SKM-1 (cell line): ENCODE measurements at regions not wholly inside any gene's neighbourhood (a gene's known extent, or its start where the extent isn't known, plus 50 kb on each side); places are given as distances from the start of the nearest gene placed in this dataset.
"Not testable (repeated sequence)": the region's sequence is repeated elsewhere in the genome, so short reads cannot be mapped to it uniquely, and the experiment has no call there.

ENCODE experiments used
- DNase-seq: peaks from one replicate; lab custom pipeline; 2025; ENCODE audit not compliant: unreplicated experiment; lab: John Stamatoyannopoulos, UW

DNA sequence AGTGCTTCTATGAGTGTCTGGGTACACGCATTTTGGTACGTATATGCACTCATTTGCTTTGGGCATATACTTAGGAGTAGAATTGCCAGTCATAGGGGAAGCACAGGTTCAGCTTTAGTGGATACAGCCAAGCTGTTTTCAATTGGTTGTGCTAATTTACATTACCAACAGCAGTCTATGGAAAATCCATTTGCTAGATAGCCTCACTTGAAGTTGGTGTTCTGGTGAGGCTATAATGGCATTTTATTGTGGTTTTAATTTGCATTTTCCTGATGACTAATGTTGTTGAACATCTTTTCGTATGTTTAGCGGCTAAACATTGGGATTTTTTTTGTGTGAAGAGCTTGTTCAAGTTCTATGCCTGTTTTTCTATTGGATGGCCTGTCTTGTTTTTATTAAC, 76.8 kb upstream of the ANKH start:
- DNase-seq = no peak

DNA sequence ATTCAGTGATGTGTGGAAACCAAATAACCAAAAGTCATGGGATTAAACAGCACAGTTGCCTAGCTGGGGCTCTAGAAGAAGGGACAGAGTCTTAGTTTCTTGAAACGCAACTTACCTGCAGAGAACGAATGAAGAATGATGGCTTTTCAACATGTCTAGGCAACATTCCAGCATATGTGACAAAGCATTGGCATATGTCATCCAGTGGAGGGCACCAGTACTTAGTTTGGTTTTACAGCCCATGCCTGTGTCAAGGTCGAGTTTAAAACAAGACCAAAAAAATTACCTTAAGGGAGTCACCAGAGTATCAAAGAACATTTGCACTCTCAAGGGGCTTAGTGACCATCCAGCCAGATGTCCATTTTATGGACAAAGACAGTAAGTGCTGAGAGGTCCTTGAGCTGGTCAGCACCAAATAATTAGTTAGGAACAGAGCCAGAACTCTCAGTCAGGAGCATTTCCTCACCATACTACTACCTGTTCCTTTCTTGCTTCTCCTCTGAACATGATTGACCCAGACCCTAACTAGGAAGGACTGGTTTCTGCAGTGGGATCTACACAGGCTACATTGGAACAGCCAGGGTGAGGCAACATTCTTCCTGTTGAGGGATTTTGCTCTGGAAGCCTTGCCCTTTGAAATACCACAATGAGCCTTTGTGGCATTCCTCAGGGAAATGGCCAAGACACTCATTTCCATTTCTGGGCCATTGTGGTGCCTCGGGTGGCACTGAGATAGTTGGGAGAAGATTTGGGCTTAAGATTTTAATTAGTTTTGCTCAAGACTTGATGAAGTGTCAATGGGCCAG, 75.4 kb upstream of the ANKH start:
- DNase-seq = no peak

DNA sequence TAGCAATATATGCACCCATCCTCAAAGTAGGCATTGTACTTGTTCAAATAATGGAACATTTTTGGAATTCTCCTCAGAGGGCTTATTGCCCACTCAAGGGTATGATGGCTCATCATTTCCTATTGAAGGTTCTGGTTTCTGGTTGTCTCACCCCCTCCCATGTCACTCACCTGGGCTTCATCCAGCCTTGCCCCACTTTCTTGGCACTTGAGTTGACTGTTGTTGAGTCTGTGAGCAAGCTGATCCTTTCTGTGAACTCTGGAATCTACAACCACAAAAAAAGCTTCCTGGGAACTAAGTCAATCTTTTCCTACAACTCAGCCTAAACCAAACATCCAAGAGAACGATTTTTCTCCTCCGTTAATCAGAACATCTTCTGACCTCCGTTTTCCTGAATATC, 73.9 kb upstream of the ANKH start:
- DNase-seq = no peak

DNA sequence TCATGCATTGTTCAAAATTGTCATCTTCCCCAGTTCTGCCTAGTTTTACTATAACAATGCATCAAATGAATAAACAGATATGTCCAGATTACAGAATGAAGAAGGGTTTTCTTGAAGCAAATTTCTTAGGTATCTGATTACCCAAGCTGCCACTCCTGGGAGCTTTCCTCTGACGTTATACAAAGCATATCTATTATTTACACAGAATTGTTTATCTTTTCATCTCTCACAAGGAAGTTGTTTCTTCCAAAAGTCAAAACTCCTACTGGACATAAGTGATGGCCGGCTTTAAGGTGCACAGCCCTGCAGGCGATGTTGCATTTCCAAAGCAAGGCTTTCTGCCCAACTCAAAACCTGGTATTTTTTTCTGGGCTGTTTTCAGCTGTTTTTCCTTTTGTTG, 73.4 kb upstream of the ANKH start:
- no peak for DNase-seq

DNA sequence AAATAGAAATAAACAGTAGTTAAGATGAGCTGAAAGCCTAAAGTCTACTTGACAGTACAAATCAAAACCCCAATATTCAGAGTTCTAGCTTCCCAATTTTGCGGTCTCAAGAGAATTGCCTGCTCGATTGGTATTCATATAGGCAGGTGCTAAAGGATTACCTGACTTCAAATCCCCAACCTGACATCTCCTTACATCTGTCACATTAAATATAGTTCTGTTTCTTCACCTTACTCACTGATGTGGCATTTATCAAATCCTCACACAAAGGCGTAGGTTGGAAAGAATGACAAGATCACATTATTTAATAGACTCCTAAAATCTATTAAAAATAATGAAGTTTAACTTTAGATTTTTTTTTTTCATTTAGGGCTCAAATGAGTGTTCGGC, 72.8 kb upstream of the ANKH start:
- DNase-seq = no peak

DNA sequence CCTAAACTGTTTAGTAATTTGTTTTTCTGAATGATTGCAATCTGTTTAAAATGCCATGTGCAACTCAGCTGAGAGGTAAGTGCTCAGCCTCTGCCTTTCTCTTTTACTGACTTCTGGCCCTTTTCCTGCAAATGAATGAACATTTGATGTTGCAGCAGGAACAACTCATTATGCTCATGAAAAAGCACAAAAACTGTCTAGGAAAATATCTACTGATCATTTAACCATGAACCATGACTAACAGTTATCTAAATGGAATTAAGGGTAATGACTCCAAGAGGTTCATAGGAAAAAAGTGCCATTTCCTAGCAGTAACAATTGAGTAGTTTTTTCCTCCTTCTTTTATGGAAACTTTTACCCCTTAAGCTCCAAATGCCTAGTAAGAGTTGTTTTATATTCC, 70.6 kb upstream of the ANKH start:
- DNase-seq = no peak

DNA sequence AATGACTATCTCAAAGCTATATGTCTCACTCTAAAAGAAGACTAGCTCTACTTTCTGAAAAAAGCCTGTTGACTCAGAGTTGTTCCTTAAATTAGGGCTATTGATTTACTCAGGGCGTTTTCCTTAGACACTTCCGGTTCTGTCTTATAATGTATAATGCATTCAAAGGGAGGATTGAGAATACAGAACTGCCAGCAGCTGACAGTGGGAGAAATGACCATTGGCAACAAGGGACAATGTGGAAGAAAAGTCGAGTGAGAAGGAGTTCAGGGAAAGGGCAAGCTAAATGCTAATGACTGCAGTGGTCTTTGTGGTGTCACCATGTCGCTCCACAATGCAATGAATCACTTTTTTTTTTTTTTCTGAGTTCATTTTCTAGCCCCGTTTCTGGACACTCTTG, 65.7 kb upstream of the ANKH start:
- DNase-seq = no peak

DNA sequence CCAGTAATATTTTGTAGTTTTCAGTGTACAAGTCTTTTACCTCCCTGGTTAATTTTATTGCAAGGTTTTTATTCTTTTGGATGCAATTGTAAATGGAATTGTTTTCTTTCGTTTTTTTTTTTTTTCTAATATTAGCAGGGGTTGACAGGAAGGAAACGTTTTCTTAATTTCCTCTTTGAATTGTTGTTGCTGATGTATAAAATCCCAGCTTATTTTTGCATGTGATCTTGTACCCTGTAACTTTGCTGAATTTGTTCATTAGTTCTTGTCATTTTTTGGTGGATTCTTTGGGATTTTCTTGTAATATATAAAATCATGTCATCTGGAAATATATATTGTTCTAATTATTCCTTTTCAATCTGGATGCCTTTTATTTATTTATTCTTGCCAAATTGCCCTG, 65.0 kb upstream of the ANKH start:
- DNase-seq = no peak

DNA sequence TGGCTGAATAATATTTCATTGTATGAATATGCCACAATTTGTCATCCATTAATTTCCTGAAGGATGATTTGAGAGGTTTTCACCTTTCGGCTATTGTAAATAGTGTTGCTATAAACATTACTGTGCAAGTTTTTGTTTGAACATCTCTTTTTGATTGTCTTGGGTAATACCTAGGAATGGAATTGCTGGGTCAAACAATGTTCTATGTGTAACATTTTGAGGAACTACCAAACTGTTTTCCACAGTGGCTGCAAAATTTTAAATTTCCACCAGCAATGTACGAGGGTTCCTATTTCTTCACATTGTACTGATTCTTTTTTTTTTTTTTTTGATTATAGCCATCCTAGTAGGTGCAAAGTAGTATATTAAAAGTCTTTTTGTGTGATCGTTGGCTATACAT, 63.8 kb upstream of the ANKH start:
- no peak for DNase-seq

DNA sequence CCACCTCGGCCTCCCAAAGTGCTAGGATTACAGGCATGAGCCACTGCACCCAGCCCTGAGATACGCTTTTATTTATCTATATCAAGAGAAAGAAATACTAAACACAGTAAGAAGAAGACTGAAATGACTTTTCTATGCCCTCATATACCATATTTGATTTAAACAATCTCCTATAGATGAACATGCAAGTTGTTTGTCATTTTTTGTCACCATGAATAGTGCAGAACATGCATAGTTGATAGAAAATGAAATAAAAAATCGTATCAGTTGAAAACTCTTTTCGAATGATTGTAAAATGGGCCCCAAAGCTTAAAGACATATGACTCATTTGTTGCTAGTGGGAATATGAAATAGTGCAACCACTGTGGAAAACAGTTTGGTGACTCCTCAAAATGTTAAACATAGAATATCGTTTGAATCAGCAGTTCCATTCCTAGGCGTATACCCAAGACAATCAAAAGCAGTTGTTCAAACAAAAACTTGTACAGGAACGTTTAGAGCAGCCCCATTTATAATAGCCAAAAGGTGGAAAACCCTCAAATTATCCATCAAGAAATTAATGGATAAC, 61.4 kb upstream of the ANKH start:
- DNase-seq = no peak

DNA sequence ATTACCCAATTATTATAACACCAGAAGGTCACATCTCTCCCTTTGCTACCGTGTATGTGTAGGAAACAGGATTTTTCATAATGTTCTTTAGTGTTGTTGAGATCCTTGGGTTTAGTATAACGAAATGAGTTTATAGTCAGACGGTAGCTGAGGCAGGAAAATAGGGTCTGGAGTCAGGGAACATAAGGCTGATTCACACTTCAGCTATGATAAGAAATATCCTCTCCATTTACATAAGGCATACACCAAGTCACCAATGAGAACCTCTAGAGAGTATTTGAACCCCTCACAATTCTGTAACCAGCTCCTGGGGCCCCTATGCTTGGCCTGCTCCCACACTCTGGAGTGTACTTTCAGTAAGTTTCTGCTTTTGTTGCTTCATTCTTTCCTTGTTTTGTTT, 58.9 kb upstream of the ANKH start:
- no peak for DNase-seq

DNA sequence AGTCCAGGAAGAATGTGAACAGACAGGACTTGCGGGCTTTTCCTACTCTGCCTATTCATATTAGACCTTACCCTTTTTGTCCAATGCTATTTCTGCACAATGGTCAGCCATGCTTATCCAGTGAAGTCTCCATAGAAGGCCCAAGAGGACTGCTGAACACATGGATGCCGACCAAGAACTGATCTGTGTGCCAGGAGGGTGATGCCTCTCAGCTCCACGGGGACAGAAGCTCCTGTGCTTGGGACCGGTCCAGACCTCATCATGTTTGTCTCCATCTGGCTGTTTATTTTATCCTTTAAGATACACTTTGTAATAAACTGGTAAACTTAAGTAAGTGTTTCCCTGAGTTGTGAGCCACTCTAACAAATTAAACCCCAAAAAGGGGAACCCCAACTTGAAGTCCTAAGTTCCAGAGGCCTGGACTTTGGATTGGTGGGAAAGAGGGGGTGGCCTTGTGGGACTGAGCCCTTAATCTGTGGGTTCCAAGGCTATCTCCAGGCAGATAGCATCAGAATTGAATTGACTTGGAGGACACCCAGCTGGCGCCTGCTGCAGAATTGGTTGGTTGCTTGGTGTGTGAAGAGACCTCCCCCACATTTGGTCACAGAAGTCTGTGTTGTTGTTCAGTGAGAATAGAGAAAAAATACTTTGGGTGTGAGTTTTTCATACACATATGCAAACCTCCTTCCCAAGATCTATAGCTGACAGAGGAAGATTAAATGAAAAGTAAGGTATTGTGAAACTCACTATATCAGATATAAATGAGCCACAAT, 57.9 kb upstream of the ANKH start:
- no peak for DNase-seq

DNA sequence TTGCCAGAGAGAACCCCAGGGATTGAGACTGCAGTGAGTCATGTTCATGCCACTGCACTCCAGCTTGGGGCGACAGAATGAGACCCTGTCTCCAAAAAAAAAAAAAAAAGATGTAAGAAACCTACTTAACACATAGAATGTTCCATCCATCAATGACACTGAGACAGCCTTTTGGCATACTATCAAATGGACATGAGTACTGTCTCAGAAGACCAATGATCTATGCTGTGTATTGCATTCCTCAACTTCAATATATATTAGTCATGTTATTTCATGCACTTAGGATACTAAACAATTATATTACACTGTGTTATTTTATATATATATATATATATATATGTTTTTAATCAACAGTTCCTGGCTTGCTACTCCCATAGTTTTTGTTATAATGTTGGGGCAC, 57.1 kb upstream of the ANKH start:
- no peak for DNase-seq

DNA sequence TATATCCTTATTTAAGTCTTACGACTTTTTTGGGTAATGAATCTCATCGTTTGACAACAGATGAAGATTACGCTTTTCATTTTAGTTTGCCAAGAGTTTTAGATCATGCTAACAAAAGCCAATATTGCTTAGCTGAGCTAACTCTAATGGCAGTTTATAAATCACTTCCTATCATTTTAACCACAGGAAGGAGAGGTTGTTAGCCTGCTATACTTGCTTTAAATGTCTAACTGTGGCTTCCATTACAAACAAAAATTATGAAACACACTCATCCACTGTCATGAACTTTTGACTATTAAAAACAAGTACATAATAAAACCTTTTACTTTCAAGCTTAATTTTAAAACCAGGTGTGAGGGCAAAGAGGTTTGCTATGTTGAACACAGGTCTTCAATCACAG, 53.7 kb upstream of the ANKH start:
- DNase-seq = no peak

DNA sequence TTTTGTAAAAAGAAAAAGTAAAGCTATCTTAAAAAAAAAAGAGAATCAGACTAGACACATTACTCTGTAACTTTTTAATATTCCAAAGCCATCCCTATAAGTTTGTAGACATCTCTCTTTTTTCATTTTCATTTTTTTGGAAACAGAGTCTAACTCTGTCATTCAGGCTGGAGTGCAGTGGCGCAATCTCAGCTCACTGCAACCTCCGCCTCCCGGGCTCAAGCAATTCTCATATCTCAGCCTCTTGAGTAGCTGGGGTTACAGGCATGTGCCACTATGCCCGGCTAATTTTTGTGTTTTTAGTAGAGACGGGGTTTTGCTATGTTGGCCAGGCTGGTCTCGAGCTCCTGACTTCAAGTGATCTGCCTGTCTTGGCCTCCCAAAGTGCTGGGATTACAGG, 51.4 kb upstream of the ANKH start:
- DNase-seq = not testable (repeated sequence)

DNA sequence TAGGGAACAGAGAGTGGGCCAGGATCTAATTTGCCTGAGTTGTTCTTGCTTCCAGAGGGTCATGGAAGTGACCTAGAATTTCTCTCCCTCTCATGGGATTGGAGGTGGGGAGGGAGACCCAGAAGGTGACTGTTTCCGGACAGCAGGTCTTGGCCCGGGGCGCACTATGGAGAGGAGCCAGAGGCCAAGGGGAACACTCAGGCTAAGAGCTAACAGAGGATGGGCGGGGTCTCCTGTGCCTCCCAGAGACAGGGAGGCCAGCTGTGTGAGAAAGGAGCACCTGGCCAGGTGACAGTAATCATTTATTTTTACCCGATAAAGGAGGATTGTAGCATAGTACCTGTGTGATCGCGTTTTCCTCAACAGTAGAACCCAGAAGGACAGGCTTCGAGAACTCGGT, 50.9 kb upstream of the ANKH start:
- DNase-seq = no peak
